NCI-H2081 treated with DMSO at 0.1 percent for 48 hours (cell line): ENCODE measurements at regions not wholly inside any gene's neighbourhood (a gene's known extent, or its start where the extent isn't known, plus 50 kb on each side); places are given as distances from the start of the nearest gene placed in this dataset.

Experiments
- DNase-seq: peaks from one replicate; lab custom pipeline; 2025; lab: John Stamatoyannopoulos, UW

DNA sequence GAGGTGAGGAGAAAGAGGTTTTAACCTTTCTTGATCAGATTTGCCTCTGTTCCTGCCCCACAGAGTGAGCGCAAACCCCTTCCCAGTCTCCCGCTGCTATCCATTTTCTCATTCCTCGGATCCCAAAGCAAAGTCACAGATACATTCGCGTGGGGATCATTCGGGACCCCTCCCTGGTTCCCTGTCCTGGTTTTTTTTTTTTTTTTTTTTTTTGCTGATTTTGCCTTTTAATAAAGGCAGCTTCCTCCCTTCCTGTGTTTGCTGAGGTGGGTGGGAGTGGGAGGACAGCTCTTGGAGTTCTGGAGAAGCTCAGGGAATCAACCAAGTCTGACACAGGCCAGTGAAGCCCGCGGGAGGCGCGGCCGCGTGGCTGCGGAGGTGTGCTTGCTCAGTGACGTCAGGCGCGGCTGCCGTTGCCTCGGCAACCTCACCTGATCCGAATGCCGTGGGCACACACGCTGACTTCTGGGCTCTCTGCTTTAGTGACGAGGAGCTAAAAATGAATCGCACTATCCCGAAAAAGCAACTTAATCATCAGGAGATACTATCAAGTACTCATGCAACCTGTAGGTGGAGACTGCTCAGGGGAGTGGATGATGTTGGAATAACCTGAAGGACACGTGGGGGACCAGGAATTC is 106.4 kb downstream of the TBX19 start:
- no peak for DNase-seq

- DNase-seq: no peak
Measured at GRCh38 chr1:168386492-168386891, 105.8 kb downstream of the TBX19 start.

GRCh38 chr1:168381850-168382249 is 101.2 kb downstream of the TBX19 start:
- DNase-seq: no peak

DNA sequence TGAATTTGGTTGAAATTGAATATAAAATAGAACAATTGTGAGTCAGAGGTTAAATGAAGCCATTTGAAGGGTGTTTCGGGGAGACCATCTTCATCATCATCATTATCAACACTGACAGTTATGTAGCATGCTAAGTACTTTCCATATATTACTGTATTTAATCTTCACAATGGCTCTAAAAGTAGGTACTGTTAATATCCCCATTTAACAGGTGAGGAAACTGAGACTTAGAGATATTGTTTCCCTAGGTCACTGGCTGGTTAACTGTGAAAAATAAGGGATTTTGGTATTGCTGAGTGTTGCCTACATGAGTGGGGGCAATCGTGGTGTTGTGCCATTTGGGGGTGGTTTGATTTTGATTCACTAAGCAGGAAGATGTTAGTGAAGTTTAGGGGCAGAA is 100.3 kb downstream of the TBX19 start:
- DNase-seq: no peak

DNA sequence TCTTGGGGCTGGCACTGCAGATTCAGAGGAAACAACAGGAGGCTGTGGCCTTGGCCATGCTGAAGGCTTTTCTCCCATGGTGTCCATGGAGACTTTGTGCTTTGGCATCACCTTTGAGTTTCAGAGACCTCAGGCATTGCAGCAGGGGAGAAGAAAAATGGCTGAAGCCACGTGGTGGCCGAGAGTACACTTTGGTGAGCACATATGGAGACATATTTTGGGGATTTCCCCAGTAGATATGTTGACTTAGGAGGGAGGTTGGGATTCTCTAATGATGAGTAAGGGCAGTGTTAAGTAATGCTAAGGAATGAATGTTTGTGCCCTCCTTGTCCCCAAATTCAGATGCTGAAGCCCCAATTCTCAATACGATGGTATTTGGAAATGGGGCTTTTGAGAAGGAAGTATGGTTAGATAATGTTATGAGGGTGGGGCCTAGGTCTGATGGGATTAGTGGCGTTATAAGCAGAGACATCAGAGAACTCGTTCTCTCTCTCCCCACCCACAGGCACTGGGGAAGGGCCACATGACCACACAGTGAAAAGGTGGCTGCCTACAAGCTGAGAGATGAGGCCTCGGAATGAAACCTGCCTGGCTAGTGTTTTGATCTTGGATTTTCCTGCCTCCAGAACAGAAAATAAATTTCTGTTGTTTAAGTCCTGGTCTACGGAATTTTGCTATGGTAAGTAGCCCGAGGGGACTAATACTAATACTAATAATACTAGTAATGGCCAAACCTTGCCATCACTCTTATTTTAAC is 98.6 kb downstream of the TBX19 start:
- no peak for DNase-seq

DNA sequence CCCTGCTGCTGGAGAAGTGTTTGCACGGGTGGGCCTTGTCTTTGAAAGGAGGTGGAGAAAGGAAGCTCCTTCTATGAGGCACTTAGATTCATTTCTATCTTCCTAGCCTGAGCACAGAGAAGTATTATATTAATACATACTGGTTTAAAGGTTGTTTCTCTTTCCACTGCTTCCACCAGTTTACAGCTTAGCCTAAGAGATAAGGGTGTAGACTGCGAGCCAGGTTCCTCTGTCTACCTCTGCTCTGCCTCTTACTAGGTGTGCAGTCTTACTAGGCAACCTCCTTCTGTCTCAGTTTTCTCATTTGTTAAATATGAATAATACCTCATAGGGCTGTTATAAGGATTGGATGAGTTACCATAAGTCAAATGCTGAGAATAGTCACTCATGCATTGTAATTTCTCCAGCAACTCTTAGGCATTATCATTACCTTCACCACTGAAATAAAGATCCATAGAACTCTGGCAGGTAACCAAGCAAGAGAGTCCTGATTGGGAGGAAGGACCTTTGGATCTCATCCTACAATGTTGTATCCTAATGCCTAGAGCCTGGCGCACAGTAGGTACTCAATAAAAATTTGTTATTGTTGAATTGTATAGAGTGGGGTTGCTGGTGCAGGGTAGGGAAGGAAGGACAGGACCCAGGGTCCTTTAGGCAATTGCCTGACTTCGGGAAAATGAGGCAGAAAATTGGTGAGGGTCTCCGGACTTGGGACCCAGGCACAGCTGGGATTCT is 95.1 kb downstream of the TBX19 start:
- no peak for DNase-seq

DNA sequence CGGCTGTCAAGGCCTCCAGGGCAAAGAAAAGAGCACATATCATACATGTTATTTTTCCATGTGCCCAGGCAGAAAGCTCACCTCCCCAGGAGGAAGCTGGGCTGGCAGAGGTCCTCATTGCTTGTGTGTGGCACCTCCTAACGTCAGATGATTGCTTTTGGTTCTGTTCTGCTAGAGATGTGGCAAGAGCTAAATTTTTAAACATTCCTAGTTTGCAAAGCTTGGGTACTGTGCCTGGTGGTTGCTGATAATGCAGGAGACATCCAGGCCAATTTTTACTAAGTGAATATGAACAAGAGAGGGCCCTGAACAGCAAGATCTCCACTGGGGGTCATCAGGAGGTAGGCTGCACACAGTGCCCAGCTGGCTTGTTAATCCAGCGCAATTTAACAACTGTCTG is 93.9 kb downstream of the TBX19 start:
- DNase-seq: no peak

DNA sequence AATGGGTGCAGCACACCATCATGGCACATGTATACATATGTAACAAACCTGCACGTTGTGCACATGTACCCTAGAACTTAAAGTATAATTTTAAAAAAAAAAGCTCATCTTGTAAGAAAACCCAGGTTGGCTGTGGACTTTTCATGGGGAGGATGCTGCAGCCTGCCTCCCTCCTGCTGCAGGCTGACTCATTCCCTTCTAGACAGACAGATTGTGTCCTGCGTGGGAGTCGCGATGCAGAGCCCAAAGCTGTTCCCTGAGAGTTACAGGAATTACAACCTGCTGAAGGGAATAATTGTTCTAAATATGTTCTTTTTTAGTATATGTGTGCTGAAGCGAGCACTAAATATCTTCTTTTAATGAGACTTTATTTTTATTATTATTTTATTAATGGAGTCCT is 93.2 kb downstream of the TBX19 start:
- DNase-seq: no peak

DNA sequence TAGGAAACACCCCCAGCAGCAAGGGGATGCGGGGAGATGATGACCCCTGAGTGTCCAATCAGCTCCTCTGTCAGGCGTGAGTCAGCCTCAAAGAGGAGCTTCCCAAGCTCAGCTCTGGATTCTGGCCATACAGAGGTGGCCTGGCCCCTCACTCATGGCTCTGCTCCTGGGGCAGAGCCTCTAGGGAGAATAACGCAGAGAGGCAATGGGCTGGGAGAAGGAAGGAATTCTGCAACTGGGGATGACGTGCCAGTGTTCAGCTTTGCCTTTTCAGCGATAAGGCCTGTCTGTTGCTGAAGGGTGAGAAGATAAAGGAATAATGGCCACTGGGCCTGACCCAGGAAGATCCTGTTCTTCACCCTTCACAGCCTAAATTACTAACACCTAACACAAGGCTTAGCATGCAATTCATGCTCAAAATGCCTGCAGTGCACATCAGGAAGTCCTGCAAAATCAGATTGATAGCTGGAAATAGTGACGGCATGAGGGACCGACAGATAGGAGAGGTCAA is 92.2 kb downstream of the TBX19 start:
- no peak for DNase-seq

DNA sequence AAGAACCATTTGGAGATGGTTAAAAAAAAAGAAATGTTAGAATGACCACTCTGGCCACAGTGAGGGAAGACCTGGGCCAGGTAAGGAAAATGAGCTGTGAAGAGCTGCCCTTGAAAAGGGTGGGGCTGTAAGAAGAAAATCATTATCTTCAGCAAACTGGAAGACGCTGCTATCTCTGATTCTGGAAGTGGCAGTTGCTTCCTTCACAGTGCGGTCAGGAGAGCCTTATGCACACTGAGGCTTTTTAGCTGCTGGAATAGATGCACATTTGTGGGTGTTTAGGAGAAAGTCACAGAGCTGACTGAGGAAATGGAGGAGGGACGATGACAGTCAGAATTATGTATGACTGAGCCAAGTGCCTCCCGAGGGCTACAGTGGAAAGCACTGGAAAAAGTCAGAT is 91.6 kb downstream of the TBX19 start:
- no peak for DNase-seq

- DNase-seq: no peak
Measured at GRCh38 chr1:168371477-168371876, 90.8 kb downstream of the TBX19 start.

DNA sequence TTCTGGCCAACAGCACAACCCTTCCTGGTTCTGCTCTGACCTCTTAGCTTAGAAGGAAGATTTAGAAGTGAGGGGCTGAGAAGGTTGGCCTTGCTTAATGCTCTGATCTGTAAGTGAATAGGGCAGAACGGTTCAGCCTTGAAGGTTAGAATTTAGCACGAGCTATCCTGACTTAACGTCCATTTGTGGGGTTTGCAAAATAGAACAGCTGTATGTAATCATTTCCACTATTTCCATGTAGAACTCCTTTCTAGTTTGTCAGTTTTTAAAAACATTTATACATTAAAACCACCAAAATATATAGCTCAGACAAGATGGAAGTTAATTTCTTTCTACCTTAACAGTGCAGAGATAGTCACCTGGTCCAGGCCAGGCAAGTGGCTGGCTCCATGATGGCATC is 89.9 kb downstream of the TBX19 start:
- DNase-seq: no peak

- DNase-seq: no peak
Measured at GRCh38 chr1:168369655-168370054, 89.0 kb downstream of the TBX19 start.

GRCh38 chr1:168368131-168368530 is 87.5 kb downstream of the TBX19 start:
- no peak for DNase-seq

- no peak for DNase-seq
Measured at GRCh38 chr1:168365719-168366479, 85.2 kb downstream of the TBX19 start.
